LHCN-M2 (cell line): ENCODE measurements at regions not wholly inside any gene's neighbourhood (a gene's known extent, or its start where the extent isn't known, plus 50 kb on each side); places are given as distances from the start of the nearest gene placed in this dataset.
"Not testable (repeated sequence)": the region's sequence is repeated elsewhere in the genome, so short reads cannot be mapped to it uniquely, and the experiment has no call there.

Experiments
- DNase-seq: peaks from one replicate; pipeline ENCODE4 v3.0.0-alpha.2; 2012; ENCODE audit warnings: low read depth

DNA sequence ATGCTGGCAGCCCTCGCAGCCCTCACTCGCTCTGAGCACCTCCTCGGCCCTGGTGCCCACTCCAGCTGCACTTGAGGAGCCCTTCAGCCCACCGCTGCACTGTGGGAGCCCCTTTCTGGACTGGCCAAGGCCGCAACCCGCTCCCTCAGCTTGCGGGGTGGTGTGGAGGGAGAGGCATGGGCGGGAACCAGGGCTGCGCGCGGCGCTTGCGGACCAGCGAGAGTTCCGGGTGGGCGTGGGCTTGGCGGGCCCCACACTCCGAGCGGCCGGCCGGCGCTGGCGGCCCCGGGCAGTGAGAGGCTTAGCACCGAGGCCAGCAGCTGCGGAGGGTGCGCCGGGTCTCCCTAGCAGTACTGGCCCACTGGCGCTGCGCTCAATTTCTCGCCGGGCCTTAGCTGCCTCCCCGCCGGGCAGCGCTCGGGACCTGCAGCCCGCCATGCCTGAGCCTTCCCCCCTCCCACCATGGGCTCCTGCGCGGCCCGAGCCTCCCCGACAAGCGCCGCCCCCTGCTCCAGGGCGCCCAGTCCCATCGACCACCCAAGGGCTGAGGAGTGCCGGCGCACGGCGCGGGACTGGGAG lies 283.7 kb upstream of the TMEM132C start:
- DNase-seq: not testable (repeated sequence)

- peak; percentile 76 for DNase-seq
Measured at GRCh38 chr12:127984386-127985055, 282.4 kb upstream of the TMEM132C start.

- peak; percentile 96 for DNase-seq
Measured at GRCh38 chr12:127987199-127987901, 279.6 kb upstream of the TMEM132C start.

GRCh38 chr12:127991485-127991884 lies 275.5 kb upstream of the TMEM132C start:
- DNase-seq: no peak

- DNase-seq: peak; percentile 64
Measured at GRCh38 chr12:127998988-127999387, 268.0 kb upstream of the TMEM132C start.

DNA sequence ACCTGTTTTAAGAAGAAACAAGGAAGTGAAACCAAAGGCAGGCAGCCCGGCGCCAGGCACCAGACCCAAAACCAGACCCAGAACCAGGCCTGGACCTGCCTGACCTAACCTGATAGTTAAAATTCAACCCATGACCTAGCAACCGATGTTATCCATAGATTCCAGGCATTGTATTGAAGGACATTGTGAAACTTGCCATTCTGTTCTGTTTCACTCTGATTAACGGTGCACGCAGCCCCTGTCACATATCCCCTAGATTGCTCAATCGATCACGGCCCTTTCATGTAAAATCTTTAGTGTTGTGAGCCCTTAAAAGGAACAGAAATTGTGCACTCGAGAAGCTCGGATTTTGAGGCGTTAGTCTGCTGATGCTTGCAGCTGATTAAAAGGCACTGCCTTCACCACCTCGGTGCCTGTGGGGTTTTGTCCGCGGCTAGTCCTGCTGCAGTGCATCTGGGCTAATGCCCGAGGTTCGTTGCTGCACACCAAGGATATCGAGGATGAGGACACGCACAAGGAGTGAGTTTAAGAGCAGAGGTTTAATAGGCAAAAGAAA lies 262.5 kb upstream of the TMEM132C start:
- no peak for DNase-seq

GRCh38 chr12:128007250-128007649 lies 259.7 kb upstream of the TMEM132C start:
- no peak for DNase-seq

- DNase-seq: peak; percentile 71
Measured at GRCh38 chr12:128008341-128008740, 258.6 kb upstream of the TMEM132C start.

DNA sequence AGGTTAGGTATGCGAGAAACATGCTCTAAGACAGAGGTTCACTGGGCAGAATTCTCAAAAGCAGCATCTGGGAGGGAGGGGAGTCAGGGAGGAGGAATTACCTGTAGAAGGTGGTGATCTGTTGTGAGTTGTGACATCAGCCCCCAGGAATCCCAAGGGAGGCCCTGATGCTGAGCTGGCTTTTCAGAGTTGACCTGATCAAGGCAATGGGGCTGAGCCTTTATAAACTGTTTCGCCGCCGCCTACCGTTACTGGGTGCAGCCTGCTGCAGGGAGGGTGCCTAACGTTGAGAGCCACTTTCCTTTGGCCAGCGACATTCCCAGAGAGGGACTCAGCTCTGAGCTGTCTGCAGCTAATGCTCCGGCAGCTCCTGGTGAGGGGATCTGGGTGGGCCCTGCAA lies 257.9 kb upstream of the TMEM132C start:
- no peak for DNase-seq

DNA sequence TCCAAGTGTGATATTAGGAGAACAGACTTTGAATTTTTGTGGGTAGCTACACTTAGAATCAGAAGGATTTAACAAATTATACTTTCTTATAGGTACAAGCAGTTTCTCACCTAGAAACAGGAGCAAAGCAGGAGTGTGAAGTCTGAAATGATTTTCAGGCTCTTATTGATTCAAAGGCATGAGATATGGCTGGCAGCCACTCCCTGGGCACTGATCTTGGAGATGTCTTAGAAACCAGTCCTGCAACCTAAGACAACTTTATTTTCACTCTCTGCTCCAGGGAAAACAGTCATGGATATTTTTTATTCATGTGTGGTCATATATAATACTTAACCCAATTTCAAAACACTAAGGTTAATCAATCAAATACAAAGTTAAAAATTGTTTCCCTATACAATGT lies 254.9 kb upstream of the TMEM132C start:
- no peak for DNase-seq

GRCh38 chr12:128015276-128015675 lies 251.7 kb upstream of the TMEM132C start:
- DNase-seq: no peak

DNA sequence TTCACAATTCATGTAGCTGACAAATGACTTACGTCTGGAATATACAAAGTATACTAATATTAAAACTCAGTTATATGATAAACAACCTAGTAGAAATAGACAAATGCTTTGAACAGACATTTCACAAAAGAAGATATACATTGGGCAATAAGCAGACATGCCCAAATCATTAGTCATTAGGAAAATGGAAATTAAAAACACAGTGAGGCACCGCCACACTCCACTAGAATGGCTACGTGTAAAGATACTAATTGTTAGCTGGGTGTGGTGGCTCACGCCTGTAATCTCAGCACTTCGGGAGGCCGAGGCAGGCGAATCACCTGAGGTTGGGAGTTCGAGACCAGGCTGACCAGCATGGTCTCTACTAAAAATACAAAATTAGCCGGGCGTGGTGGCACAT lies 248.9 kb upstream of the TMEM132C start:
- DNase-seq: no peak

GRCh38 chr12:128019996-128020544 lies 246.9 kb upstream of the TMEM132C start:
- DNase-seq: no peak

GRCh38 chr12:128021561-128021960 lies 245.4 kb upstream of the TMEM132C start:
- DNase-seq: no peak

GRCh38 chr12:128025589-128026245 lies 241.3 kb upstream of the TMEM132C start:
- peak; percentile 13 for DNase-seq

GRCh38 chr12:128026696-128027574 lies 240.0 kb upstream of the TMEM132C start:
- DNase-seq: no peak

- DNase-seq: no peak
Measured at GRCh38 chr12:128033473-128033872, 233.5 kb upstream of the TMEM132C start.

DNA sequence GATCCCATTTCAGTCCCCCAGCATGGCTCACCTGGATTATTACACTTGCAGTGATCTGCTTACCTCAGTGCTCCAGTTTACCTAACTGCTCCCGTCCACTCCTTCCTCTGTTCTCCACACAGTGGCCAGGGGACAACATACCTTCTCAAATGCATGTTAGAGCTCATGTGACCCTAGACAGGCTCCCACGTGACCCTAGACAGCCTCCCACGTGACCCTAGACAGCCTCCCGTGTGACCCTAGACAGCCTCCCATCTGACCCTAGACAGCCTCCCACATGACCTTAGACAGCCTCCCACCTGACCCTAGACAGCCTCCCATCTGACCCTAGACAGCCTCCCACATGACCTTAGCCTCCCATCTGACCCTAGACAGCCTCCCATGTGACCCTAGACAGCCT lies 226.0 kb upstream of the TMEM132C start:
- DNase-seq: no peak

DNA sequence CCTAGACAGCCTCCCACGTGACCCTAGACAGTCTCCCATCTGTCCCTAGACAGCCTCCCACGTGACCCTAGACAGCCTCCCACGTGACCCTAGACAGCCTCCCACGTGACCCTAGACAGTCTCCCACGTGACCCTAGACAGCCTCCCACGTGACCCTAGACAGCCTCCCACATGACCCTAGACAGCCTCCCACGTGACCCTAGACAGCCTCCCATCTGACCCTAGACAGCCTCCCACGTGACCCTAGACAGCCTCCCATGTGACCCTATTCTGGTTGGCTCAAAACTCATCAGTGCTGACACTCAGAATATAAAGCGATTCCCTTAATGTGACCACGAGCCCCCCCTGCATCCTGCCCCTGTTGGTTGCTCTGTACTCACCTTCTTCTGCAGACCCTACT lies 224.7 kb upstream of the TMEM132C start:
- not testable (repeated sequence) for DNase-seq

- no peak for DNase-seq
Measured at GRCh38 chr12:128042825-128043224, 224.1 kb upstream of the TMEM132C start.

GRCh38 chr12:128043317-128043716 lies 223.7 kb upstream of the TMEM132C start:
- no peak for DNase-seq
